ENCODE measurements at regions not wholly inside any gene's neighbourhood (a gene's known extent, or its start where the extent isn't known, plus 50 kb on each side); places are given as distances from the start of the nearest gene placed in this dataset.

- ATAC-seq, result no peak
Measured at GRCh38 chr6:1054653-1055014, 257.3 kb upstream of the FOXQ1 start.

- ATAC-seq, result no peak
Measured at GRCh38 chr6:1053586-1053985, 258.3 kb upstream of the FOXQ1 start.

- no peak for ATAC-seq
Measured at GRCh38 chr6:1052262-1052661, 259.6 kb upstream of the FOXQ1 start.

- no peak for ATAC-seq
Measured at GRCh38 chr6:1049900-1050299, 262.0 kb upstream of the FOXQ1 start.

DNA sequence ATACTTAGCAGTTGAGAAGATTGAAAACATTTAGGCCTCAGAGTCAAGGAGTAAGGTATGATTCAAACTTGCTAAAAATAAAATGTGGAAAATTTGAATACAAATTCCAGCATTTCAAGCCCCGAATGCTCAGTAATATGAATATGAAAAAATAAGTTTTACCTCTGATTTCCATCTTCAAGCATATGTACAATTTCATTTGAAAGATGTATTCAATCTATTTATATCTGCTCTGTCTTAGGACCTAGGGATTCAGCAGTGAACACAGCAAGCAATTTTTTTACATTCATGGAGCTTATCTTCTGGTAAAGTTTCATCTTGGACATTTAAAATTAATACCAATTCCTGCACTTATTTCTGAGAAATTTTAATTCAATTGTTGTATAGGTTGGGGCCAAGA lies 262.7 kb upstream of the FOXQ1 start:
- no peak for ATAC-seq

DNA sequence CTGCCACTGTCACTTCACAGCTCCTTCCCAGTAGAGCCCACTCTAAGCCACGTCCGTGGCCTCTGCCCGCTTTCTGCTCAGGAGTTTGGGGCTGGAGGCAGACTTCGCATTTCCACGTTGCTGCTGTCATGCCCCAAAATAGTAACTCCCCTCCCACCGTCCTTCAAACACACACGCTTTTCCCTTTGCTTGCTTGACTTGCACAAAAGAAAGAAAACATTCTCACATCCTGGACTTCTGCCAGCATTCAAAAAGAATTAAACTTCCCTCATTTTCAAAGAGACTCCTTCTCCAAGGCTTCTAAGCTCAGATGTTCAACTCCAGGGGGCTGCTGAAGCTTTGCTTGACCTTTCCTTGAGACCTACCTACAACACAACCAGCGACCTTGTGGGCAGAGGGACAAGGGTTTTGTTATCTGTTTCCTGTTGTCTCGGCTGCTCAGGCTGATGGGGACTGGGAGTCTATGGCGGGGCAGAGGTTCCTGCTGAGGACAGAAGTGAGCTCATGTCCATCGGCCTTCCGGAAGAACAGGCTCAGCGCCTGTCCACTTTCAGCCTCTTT lies 263.8 kb upstream of the FOXQ1 start:
- ATAC-seq, result no peak

- ATAC-seq, result no peak
Measured at GRCh38 chr6:1045239-1045638, 266.7 kb upstream of the FOXQ1 start.

DNA sequence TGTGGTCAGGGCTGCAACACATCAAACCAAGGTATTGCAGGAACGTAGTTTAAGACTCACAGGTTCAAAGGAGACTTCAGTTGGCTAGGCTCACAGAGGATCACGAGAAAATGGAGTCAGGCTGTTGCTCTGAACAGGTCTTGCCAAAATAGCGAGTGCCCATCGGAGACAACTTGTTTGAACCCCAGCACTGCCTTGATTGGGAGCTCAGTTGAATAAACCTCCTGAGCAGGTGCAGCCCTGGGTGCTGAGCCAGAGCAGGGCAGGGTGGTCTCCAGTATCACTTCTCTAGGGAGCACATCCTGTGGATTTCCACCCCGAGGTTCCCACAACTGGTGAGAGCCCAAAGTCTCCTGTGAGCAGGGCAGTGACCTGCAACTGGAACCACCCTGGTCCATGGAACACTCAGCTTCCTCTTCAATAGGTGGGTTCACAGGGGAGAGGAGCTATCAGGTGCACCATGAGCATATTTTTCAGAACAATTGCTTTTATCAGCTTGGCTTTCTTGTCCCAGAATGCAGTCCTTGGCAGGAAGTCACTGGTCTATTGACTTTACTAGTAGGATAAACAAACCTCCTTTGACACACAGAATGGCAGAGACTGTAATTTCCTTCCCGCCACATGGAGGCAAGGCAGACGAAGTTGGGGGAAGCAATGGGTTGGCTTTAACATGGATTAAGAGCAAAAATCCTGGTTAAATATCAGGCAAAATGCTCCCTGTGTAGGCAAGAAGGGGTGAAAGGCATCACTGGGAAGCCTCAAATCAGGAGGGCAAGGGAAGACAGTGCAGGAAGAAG lies 267.7 kb upstream of the FOXQ1 start:
- ATAC-seq, result no peak

DNA sequence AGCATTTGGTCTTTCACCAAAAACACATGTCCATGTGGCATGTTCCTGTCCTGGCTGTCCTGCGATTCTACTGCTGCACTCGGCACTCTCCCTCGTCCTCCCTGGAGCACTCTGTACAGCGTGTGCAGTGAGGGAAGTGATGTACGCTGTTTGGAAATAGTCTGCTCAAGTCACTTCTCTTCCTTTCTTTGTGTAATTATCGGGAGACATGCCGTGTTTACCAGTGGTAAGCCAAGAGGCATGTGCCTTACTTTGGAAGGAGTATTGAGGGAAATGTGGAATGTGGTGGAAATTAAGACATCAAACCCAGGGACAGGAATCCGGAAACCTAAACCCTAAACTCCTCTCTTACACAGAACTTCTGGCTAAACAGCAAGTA lies 268.5 kb upstream of the FOXQ1 start:
- no peak for ATAC-seq

- ATAC-seq, result no peak
Measured at GRCh38 chr6:1042583-1043457, 269.1 kb upstream of the FOXQ1 start.

- ATAC-seq, result no peak
Measured at GRCh38 chr6:1040393-1040792, 271.5 kb upstream of the FOXQ1 start.

DNA sequence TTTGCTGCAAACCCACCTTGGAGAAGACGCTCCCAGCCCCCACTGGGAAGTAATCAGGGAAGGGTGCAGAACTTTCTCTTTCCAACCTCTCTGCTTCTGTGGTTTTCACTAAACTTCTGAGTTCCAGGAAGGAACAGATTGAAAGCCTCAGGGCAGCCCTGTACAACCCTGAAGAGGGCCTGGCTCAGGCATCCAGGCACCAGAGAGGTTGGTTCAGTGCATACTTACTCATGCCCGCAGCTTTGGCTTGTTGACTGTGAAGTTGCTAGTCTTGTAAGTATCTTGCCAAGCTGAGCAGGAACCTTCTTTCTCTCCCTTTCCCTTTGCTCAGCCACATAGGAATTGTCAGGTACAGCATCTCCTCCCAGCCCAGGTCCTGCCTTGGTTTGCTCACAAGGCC lies 272.2 kb upstream of the FOXQ1 start:
- no peak for ATAC-seq

GRCh38 chr6:1039191-1039590 lies 272.7 kb upstream of the FOXQ1 start:
- no peak for ATAC-seq

DNA sequence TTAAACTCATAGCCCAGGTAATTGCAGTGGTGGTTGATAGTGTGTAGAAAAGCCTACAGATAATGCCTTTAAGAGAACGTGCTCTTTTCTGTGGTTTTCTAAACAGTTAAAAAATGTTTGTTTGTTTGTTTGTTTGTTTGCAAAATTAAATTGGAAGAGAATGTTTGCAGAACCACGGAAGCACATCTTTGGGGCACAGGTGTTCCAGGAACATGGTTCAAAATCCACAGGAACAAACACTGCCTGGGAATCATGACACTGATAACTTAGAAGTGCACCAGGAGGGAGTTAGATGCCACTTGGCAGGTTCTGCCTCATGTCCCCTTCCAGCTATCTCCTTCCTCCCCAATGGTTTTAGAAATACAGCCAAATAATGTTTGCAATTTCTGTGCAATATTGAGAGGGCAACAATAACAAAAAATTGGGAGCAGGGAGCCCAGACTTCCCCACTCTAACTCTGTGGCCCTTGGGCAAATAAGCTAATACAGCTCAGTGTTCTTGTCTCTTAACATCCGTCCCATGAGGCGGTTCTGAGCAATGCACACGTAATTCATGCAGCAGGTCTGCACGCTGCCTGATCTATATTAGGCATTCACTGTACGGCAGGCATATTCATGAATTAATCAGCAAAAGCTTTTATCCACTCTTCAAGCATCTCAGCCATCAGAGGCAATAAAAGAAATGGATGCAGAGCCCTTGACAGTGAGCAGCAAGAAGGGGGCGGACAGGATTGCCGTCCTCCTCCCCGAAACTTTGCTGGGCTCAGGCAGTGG lies 274.3 kb upstream of the FOXQ1 start:
- no peak for ATAC-seq

DNA sequence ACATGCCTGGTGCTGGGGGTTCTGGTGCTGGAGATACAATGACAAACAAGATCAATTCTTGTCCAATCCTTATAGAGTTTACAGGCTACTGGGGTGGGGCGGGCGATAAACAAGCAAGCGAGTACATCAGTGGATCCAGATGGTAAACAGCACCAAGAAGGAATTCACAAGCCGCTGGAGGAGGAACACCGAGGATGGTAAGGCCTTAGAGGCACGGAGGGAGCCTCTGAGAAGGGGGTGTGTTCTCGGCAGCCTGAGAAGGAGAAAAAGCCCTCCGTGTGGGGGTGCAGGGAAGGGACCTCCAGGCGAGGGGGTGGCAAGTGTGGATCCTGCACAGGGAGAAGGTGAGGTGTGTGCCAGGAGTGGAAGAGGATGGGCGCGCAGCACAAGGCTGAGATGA lies 276.5 kb upstream of the FOXQ1 start:
- ATAC-seq, result no peak

GRCh38 chr6:1031720-1032119 lies 280.2 kb upstream of the FOXQ1 start:
- no peak for ATAC-seq

DNA sequence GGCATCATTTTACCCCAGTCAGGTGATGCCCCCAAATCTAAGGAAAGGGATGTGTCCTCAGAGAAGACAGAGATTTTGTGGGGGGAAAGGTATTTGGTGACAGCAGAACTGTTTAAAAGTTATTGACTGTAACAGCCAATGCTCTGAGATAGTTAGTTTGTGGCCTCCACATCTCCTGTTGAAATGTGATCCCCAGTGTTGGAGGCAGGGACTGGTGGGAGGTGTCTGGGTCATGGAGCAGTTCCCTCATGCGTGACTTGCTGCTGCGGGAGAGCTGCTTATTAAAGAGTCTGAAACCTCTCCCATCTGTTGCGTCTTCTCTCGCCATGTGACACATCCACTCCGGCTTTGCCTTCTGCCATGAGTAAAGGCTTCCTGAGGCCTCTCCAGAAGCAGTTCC lies 282.8 kb upstream of the FOXQ1 start:
- ATAC-seq, result no peak

- ATAC-seq, result no peak
Measured at GRCh38 chr6:1028723-1029122, 283.2 kb upstream of the FOXQ1 start.

GRCh38 chr6:1027795-1028569 lies 283.9 kb upstream of the FOXQ1 start:
- ATAC-seq, result no peak

- no peak for ATAC-seq
Measured at GRCh38 chr6:1027109-1027794, 284.6 kb upstream of the FOXQ1 start.

- no peak for ATAC-seq
Measured at GRCh38 chr6:1025821-1026220, 286.1 kb upstream of the FOXQ1 start.

GRCh38 chr6:1024587-1024986 lies 287.3 kb upstream of the FOXQ1 start:
- ATAC-seq, result no peak

All from activated CD4-positive, CD25-positive, alpha-beta regulatory T cell treated with anti-CD3 and anti-CD28 coated beads, Interleukin-2, amount 50 U/mL, for 24 hours (primary cell).